ENCODE measurements at regions not wholly inside any gene's neighbourhood (a gene's known extent, or its start where the extent isn't known, plus 50 kb on each side); places are given as distances from the start of the nearest gene placed in this dataset.
A peak's percentile ranks its signal among the peaks of the same experiment; 100 is the strongest.

GRCh38 chr6:143594647-143595046, 83.1 kb upstream of the PHACTR2 start:
- DNase-seq (ENCODE audit: low spot score): no peak

GRCh38 chr6:143592335-143592734, 80.8 kb upstream of the FUCA2 start:
- no peak for DNase-seq (ENCODE audit: low spot score)

GRCh38 chr6:143591441-143591840, 79.9 kb upstream of the FUCA2 start:
- DNase-seq (ENCODE audit: low spot score): no peak

DNA sequence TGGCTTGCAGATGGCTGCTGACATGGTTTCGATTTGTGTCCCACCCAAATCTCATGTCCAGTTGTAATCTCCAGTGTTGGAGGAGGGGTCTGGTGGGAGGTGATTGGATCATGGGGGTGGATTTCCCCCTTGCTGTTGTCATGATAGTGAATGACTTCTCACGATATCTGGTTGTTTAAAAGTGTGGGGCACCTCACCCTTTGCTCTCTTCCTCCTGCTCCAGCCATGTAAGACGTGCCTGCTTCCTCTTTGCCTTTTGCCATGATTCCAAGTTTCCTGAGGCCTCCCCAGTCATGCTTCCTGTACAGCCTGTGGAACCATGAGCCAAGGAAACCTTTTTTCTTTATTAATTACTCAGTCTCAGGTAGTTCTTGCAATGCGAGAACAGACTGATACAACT, 77.6 kb upstream of the FUCA2 start:
- no peak for DNase-seq (ENCODE audit: low spot score)

DNA sequence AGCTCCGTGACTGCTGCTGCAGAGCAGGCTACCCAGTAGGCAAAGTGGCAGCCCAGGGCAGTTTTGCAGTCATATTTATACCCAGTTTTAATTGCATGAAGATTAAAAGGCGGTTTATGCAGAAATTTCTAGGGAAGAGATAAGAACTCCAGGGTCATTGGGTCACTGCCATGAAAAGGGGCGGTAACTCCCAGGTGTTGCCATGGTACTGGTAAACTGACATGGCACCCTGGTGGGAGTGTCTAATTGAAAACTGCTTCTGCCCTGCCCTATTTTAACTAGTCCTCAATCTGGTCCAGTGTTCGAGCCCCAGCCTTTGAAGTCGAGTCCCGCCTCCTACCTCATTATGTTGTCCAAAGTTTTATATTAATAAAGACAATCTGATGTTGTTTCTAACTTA, 75.0 kb upstream of the FUCA2 start:
- no peak for DNase-seq (ENCODE audit: low spot score)

DNA sequence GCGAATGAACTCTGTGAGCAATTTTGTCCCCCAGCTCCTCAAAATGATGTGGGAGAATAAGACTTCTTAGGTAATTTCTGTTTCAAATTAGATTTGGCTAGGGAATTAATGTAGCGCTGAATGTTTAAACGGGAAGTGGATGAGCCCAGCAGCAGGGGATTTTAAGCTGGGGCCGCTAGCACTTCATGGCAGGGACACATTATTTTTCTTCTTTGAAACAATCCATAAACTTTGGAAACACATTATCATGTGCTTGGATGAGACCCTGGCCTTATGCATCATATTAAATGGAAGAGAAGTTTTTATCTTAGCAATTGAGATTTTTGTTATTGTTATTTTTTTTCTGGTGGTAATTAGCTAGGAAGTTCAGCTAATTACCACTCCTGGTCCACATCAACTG, 74.2 kb upstream of the FUCA2 start:
- DNase-seq (ENCODE audit: low spot score): no peak

- DNase-seq (ENCODE audit: low spot score): no peak
Measured at GRCh38 chr6:143585241-143585640, 73.7 kb upstream of the FUCA2 start.

- peak; percentile 49 for DNase-seq (ENCODE audit: low spot score)
Measured at GRCh38 chr6:143583542-143584327, 72.2 kb upstream of the FUCA2 start.

DNA sequence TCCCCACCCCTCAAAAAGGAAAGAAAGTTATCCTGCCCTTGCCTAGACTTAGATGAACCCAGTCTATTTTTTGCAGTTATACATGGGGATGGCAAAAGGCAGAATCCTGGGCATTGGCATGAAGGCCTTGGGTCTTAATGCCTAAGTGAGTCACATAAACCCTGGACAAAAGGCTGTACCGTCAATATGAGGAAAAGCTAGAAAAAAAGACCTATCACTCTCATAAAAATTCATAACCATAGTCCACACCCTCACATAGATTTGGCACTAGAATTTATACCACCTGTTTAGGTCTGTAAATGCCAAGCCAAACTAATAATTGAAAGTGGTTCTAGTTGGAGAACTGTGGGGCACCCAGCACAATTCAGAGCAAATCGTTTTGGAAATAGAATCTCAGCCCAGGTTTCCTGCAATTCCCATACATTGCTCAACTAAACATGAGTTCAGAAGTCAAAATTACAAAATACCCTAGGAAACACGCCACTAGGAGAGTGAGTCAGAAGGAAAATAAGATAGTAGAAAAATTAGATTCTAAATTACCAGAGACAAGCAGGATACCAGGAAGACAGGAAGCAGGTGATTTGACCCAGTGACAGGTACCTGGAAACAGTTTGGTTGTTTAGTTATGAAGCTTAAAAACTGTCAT, 70.4 kb upstream of the FUCA2 start:
- peak; percentile 30 for DNase-seq (ENCODE audit: low spot score)

- peak; percentile 92 for DNase-seq (ENCODE audit: low spot score)
Measured at GRCh38 chr6:143579703-143580102, 68.2 kb upstream of the FUCA2 start.

GRCh38 chr6:143578054-143578453, 66.5 kb upstream of the FUCA2 start:
- DNase-seq (ENCODE audit: low spot score): no peak

DNA sequence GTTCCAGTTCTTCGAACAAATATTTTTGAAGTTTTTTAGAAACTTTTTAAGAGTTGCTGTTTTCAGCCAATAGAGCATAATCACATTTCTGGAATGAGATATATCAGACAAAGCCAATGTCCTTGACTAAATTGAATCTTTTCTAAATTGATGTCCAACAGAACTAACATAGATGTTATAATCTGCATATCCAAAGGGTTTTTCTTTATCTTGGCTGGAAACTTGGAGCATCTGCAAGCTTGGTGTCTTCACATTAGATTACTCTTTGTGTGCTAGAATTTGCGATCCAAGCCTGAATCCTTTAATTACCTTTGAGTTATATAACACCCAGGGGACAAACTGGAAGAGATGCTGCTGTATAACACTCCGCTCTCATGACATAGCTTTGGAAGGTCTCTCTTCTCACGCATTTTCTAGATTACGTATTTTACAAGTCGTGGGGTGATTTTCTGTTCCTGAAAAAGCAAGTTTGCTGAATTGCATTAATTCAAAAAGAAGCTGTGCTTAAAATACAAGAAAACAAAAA, 64.4 kb upstream of the FUCA2 start:
- peak; percentile 25 for DNase-seq (ENCODE audit: low spot score)

DNA sequence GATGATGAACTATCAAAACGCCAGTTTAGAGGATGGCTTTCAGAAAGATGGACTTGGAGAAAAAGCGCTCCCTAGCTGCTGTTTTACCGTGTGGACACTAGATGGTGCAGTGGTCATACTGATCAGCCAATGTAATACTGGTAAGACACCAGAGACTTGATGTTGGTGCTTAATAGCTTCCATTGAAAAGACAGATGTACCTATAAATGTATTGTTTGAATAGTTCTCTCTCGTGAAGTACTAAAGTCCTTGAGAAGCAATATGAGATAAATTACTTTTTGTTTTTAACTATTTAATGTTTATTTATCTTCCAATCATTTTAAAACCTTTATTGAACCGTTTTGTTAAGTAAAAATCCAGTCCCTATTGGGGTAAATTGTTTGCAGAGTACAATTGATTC, 63.9 kb upstream of the FUCA2 start:
- peak; percentile 78 for DNase-seq (ENCODE audit: low spot score)

GRCh38 chr6:143570147-143570853, 58.8 kb upstream of the FUCA2 start:
- DNase-seq (ENCODE audit: low spot score): no peak

DNA sequence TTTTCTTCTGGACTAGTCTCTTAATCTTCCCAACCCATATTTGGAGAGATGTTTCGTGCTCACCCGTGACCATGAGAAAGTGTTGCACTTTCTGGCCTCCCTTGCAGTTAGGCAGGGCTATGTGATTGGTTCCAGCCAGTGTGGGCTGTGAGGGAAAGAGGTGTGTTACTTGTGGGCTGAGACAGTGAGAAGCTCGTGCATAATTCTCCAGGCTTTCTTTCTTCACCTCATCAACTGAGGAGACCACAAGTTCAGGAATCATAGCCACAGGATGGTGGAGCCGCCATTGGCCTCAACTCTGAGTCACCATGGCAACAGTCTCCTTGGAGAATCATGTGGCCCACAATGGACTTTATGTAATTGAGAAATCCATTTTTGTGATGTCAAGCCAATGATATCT, 57.5 kb upstream of the FUCA2 start:
- DNase-seq (ENCODE audit: low spot score): peak; percentile 71

DNA sequence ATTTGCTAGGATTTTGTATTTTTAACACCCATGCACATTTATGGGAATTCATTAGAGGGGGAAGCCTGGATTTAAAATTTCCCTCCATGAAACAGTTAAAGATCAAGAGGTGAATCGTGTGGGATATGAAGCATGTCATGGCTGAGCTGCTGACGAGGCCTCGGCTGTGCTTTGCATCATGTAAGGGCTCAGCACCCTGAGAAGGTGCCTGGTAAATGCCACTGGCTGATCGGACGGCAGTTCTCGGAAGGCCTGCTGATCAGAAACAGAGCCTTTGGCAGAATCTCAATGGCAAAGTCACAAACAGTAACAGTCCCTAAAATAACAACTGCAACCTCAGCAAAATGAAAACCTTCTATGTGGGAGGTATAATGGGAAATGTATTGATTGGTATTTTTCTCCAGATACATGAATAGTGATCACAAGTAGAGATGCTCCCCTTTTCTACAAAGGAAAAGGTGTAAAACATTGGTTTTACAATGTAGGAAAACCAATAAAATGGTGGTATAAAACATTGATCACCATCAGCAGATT, 53.0 kb upstream of the FUCA2 start:
- peak; percentile 14 for DNase-seq (ENCODE audit: low spot score)

GRCh38 chr6:143562143-143562542, 50.6 kb upstream of the FUCA2 start:
- DNase-seq (ENCODE audit: low spot score): no peak
